HG02623 (cell line): ENCODE measurements at regions not wholly inside any gene's neighbourhood (a gene's known extent, or its start where the extent isn't known, plus 50 kb on each side); places are given as distances from the start of the nearest gene placed in this dataset.
"Not testable (repeated sequence)": the region's sequence is repeated elsewhere in the genome, so short reads cannot be mapped to it uniquely, and the experiment has no call there.

Experiments
- ATAC-seq: cut with Tn5 transposase; IDR thresholded peaks from one replicate; pipeline ENCODE4 v1.9.1; 2021; ENCODE audit warnings: moderate library complexity; ENCODE audit not compliant: unreplicated experiment

DNA sequence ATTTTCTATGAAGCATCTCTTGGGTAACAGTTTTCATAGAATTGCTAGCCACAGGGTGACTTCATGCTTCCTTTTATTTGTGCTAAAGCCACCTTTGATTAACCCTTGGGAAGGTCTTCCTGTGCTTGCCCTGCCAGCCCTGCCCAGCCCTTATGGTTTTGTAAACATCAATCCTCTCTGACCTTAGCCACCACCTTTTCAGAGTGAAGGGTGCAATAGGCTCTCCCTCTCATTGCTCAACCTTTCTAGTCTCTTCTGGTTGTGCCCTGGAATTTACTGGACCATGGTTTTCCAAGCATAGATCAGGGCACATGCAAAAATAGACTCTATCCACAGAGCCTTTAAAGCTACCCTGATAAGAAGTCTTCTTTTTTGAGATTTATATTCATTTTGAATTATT, 77.7 kb upstream of the FRMD6 start:
- no peak for ATAC-seq

DNA sequence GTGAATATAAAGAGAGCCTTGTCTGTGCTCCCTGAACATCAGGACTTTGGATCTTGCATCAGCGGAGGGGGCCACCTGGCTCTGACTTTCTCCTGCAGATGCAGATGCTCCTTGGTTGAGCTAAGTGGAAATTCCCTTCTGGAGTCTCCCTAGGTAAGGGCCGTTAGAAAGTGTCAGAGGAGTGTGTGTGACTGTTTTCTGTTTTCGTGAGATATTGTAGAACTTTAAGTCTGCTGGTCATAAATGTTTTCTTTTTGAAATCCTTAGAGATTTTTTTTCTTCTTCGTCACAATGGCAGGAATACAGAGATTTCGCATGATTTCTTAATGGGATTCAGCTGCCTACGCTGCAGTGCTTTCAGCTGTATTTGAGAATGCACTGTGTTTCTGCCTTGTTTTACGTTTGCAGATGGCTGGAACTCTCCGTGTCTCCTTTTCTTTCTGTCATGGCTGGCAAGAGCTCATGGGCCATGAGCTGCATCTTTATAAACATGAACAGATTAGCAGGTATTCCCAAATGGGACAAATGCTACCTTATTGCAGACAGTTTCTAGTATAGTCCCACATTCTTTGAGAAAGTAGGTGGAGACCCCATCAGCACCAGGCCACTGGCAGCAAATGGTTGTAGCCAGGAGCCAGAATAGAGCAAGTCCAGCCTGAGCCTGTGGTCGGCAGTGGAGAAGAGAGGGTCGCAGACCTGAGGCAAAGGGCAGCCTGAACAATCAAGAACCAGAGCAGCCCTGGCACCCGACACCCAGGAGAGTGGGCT, 76.2 kb upstream of the FRMD6 start:
- no peak for ATAC-seq

GRCh38 chr14:51576117-51576430, 75.6 kb upstream of the FRMD6 start:
- no peak for ATAC-seq

- ATAC-seq: no peak
Measured at GRCh38 chr14:51576879-51577278, 74.8 kb upstream of the FRMD6 start.

- no peak for ATAC-seq
Measured at GRCh38 chr14:51578853-51579252, 72.9 kb upstream of the FRMD6 start.

- ATAC-seq: no peak
Measured at GRCh38 chr14:51581017-51581881, 70.5 kb upstream of the FRMD6 start.

GRCh38 chr14:51582437-51582836, 69.3 kb upstream of the FRMD6 start:
- ATAC-seq: no peak

DNA sequence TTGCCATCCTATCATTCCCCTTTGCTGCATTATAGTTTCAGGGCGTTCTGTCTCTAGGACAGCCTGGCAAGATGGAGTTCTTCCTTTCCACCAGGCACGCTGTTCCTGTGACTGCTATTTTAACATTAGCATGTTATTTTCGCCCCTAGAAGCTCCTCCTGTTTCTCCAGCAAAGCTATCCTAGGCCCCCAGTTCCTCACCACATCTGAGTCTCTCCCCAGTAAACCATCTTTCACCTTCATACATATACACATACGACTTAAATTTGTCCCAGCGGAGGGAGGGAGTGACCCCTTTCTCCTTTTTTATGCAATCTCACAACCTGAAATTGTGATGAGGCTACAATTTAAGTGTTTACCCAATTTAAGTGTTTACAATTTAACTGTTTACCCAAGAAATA, 66.7 kb upstream of the FRMD6 start:
- no peak for ATAC-seq

GRCh38 chr14:51592836-51593235, 58.9 kb upstream of the FRMD6 start:
- no peak for ATAC-seq

DNA sequence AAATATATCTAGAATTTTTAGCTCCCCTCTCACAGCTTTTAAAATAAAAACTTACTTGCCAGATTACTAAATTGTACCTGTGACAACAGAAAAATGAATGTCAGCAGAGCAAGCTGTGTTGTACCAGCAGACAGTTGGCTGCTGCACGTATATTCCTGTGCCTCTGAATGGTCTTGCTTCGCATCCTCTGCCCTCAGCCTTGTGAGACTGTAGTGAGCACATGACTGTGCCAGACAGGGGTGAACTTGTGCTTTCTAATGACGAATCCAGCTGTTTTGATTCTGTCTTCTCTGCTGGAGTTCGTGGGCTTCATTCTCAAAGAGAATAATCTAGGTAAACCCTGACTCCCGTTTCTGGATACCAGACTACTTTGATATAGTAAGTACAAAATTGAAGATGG, 58.3 kb upstream of the FRMD6 start:
- ATAC-seq: no peak

DNA sequence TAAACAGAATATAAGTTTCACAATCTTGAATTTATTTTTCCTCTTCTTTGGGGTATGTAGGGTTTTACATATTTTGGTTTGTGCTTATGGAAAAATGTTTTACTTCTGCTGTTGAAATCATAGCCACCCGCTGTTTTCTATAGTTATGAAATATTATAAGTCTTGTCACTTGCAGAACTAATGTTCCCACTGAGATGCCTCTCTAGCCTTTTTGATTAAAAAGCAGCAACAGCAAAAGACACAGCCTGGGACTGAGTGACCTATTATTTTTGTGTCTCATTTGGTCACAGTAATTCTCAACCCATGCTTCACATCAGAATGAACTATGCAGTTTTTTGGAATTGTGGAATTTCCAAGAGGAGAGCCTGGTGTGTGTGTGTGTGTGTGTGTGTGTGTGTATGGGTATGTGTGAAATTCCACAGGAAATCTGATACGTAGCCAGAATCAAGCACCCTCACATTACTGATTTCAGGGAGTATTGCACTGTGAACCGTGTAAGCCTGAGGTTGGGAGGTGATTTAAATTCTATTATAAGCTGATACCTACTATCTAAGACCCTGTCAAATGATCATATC, 55.7 kb upstream of the FRMD6 start:
- ATAC-seq: no peak

- no peak for ATAC-seq
Measured at GRCh38 chr14:51596488-51597117, 55.1 kb upstream of the FRMD6 start.

GRCh38 chr14:51597261-51598001, 54.3 kb upstream of the FRMD6 start:
- no peak for ATAC-seq

GRCh38 chr14:51598924-51599600, 52.6 kb upstream of the FRMD6 start:
- not testable (repeated sequence) for ATAC-seq

GRCh38 chr14:51600658-51601057, 51.1 kb upstream of the FRMD6 start:
- ATAC-seq: no peak
